Keratinocyte (primary cell): ENCODE measurements at regions not wholly inside any gene's neighbourhood (a gene's known extent, or its start where the extent isn't known, plus 50 kb on each side); places are given as distances from the start of the nearest gene placed in this dataset.

Experiments
- CTCF ChIP-seq, 3 experiments: IDR thresholded peaks in 1 of 3; conservative IDR thresholded peaks in 1 of 3; optimal IDR thresholded peaks in 1 of 3; 2 replicates in 2 of 3; 3 replicates in 1 of 3; pipeline versions ENCODE3 to v1.5.1; 2011; ENCODE audit warnings: low read length in 3 of 3, mild to moderate bottlenecking in 3 of 3, moderate library complexity in 2 of 3, control low read depth in 1 of 3, inconsistent platforms in 1 of 3; ENCODE audit not compliant: insufficient read depth in 2 of 3; ENCODE audit errors: extremely low read depth in 1 of 3
- EZH2 ChIP-seq: IDR thresholded peaks from one replicate; pipeline ENCODE4 v1.6.1; 2012; ENCODE audit warnings: inconsistent platforms, mild to moderate bottlenecking, low read length, moderate library complexity

GRCh38 chr5:126341906-126342630, 81.1 kb upstream of the GRAMD2B start:
- TF ChIP-seq CTCF (optimal IDR thresholded peaks at IDR 0.05 in 1 of 3, IDR thresholded peaks at IDR 0.05 in 1 of 3, conservative IDR thresholded peaks at IDR 0.05 in 1 of 3; ENCODE audit: extremely low read depth in 1 of 3, insufficient read depth in 2 of 3, low read length in 3 of 3) = no peak
- no peak for TF ChIP-seq EZH2
